ENCODE measurements at regions not wholly inside any gene's neighbourhood (a gene's known extent, or its start where the extent isn't known, plus 50 kb on each side); places are given as distances from the start of the nearest gene placed in this dataset.

DNA sequence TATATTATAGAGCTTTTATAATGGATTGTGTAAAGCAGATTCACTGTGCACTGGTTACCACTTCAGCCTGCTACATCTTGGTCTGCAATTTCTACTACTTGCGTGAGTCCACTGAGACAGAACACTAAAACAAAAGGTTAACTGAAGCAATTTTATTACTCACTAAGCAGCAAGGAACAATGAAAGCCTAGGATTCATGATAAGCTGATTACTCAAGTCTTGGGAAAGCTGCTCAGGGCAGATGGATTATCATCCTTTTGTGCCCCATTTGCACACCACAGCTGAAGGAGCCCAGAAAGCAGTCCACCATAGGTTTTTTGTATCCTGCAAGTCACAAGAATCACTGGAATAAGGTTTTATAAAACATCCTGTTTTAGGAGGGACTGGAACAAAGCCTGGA, 1215.2 kb upstream of the TMEFF2 start:
- intact Hi-C loops (cut with micrococcal nuclease), result no loop called here
- Histone ChIP-seq H3K4me1 (ENCODE audit: insufficient read depth, low read length) (no peaks in the 10 kb centered on the region), H3K27ac (ENCODE audit: low read length) (no peak overlapping the region), H3K9me3 (ENCODE audit: low read length) (no peaks in the 10 kb centered on the region), H3K36me3 (ENCODE audit: low read depth, low read length) (no peaks in the 10 kb centered on the region), H4K20me1 (ENCODE audit: low read length) (no peaks in the 10 kb centered on the region), H3K9ac (ENCODE audit: low read length) (no peak overlapping the region), H2AFZ (ENCODE audit: low read length) (no peak overlapping the region), H3K9me2 (replicated peaks; ENCODE audit: low read length) (no peaks in the 10 kb centered on the region), H3K4me2 (ENCODE audit: low read length) (no peak overlapping the region), H3K79me2 (ENCODE audit: low read length) (no peaks in the 10 kb centered on the region), H3F3A (ENCODE audit: low read length, unreplicated experiment) (no peaks in the 10 kb centered on the region), H3K4me3 (ENCODE audit: low read length) (no peak overlapping the region), H3K27me3 (ENCODE audit: low read length) (no peaks in the 10 kb centered on the region)
- BruUV-seq (replicated peaks), result no TSS peak
- POLR2A ChIA-PET (ENCODE audit: unreplicated experiment), result no interaction called here
- DNase-seq (no peak), ATAC-seq (no peak)
- CTCF ChIA-PET, result no interaction called here
- TF ChIP-seq EZH2phosphoT487 (IDR thresholded peaks at IDR 0.05; ENCODE audit: borderline replicate concordance, low read length) (no peak), EZH2 (IDR thresholded peaks at IDR 0.05; ENCODE audit: low read length, unreplicated experiment) (no peak)
- TF ChIP-seq, protein P1, sequence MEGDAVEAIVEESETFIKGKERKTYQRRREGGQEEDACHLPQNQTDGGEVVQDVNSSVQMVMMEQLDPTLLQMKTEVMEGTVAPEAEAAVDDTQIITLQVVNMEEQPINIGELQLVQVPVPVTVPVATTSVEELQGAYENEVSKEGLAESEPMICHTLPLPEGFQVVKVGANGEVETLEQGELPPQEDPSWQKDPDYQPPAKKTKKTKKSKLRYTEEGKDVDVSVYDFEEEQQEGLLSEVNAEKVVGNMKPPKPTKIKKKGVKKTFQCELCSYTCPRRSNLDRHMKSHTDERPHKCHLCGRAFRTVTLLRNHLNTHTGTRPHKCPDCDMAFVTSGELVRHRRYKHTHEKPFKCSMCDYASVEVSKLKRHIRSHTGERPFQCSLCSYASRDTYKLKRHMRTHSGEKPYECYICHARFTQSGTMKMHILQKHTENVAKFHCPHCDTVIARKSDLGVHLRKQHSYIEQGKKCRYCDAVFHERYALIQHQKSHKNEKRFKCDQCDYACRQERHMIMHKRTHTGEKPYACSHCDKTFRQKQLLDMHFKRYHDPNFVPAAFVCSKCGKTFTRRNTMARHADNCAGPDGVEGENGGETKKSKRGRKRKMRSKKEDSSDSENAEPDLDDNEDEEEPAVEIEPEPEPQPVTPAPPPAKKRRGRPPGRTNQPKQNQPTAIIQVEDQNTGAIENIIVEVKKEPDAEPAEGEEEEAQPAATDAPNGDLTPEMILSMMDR (conservative IDR thresholded peaks at IDR 0.05; ENCODE audit: low read depth, low read length), result no peak

GRCh38 chr2:193382583-193382982, 1187.8 kb upstream of the TMEFF2 start:
- no TSS peak for BruUV-seq (replicated peaks)

GRCh38 chr2:193377789-193378188, 1183.1 kb upstream of the TMEFF2 start:
- Histone ChIP-seq H4K20me1 (ENCODE audit: low read length) (no peaks in the 10 kb centered on the region), H3K27ac (ENCODE audit: low read length) (no peak overlapping the region), H3K9me3 (ENCODE audit: low read length) (no peaks in the 10 kb centered on the region), H3K27me3 (ENCODE audit: low read length) (no peaks in the 10 kb centered on the region), H3K36me3 (ENCODE audit: low read depth, low read length) (no peaks in the 10 kb centered on the region), H3K4me1 (ENCODE audit: insufficient read depth, low read length) (no peaks in the 10 kb centered on the region), H3K4me3 (ENCODE audit: low read length) (no peak overlapping the region), H3K9me2 (replicated peaks; ENCODE audit: low read length) (no peaks in the 10 kb centered on the region), H3K79me2 (ENCODE audit: low read length) (no peaks in the 10 kb centered on the region), H3F3A (ENCODE audit: low read length, unreplicated experiment) (no peaks in the 10 kb centered on the region), H3K4me2 (ENCODE audit: low read length) (no peak overlapping the region), H3K9ac (ENCODE audit: low read length) (no peak overlapping the region), H2AFZ (ENCODE audit: low read length) (no peak overlapping the region)
- TF ChIP-seq EZH2 (IDR thresholded peaks at IDR 0.05; ENCODE audit: low read length, unreplicated experiment) (no peak), EZH2phosphoT487 (IDR thresholded peaks at IDR 0.05; ENCODE audit: borderline replicate concordance, low read length) (no peak)
- TF ChIP-seq, protein P1 (conservative IDR thresholded peaks at IDR 0.05; ENCODE audit: low read depth, low read length), result no peak
- intact Hi-C loops (cut with micrococcal nuclease), result no loop called here
- BruUV-seq (replicated peaks), result no TSS peak
- DNase-seq, result no peak
- no peak for ATAC-seq
- CTCF ChIA-PET, result no interaction called here
- POLR2A ChIA-PET (ENCODE audit: unreplicated experiment), result no interaction called here

More at GRCh38 chr2:193382583-193382982, 1187.8 kb upstream of the TMEFF2 start:
- Histone ChIP-seq H3K4me1 (ENCODE audit: insufficient read depth, low read length) (no peaks in the 10 kb centered on the region), H3K9me2 (replicated peaks; ENCODE audit: low read length) (no peaks in the 10 kb centered on the region), H4K20me1 (ENCODE audit: low read length) (no peaks in the 10 kb centered on the region), H3K9me3 (ENCODE audit: low read length) (no peaks in the 10 kb centered on the region), H3F3A (ENCODE audit: low read length, unreplicated experiment) (no peaks in the 10 kb centered on the region), H3K79me2 (ENCODE audit: low read length) (no peaks in the 10 kb centered on the region), H3K4me3 (ENCODE audit: low read length) (no peak overlapping the region), H3K36me3 (ENCODE audit: low read depth, low read length) (no peaks in the 10 kb centered on the region), H2AFZ (ENCODE audit: low read length) (no peak overlapping the region), H3K27ac (ENCODE audit: low read length) (no peak overlapping the region), H3K4me2 (ENCODE audit: low read length) (no peak overlapping the region), H3K27me3 (ENCODE audit: low read length) (no peaks in the 10 kb centered on the region), H3K9ac (ENCODE audit: low read length) (no peak overlapping the region)
- TF ChIP-seq EZH2phosphoT487 (IDR thresholded peaks at IDR 0.05; ENCODE audit: borderline replicate concordance, low read length) (no peak), EZH2 (IDR thresholded peaks at IDR 0.05; ENCODE audit: low read length, unreplicated experiment) (no peak)
- TF ChIP-seq, protein P1 (conservative IDR thresholded peaks at IDR 0.05; ENCODE audit: low read depth, low read length), result no peak
- ATAC-seq (no peak), DNase-seq (no peak)
- intact Hi-C loops (cut with micrococcal nuclease), result no loop called here
- CTCF ChIA-PET, result no interaction called here
- POLR2A ChIA-PET (ENCODE audit: unreplicated experiment), result no interaction called here
